ENCODE measurements at regions not wholly inside any gene's neighbourhood (a gene's known extent, or its start where the extent isn't known, plus 50 kb on each side); places are given as distances from the start of the nearest gene placed in this dataset.
"Not testable (repeated sequence)": the region's sequence is repeated elsewhere in the genome, so short reads cannot be mapped to it uniquely, and the experiment has no call there.

- DNase-seq: no peak
Observed at GRCh38 chr6:92706976-92707375, 712.4 kb downstream of the EPHA7 start.

- DNase-seq: no peak
Observed at GRCh38 chr6:92701425-92702096, 717.8 kb downstream of the EPHA7 start.

- DNase-seq: no peak
Observed at GRCh38 chr6:92700411-92700810, 718.9 kb downstream of the EPHA7 start.

- no peak for DNase-seq
Observed at GRCh38 chr6:92690997-92691599, 728.3 kb downstream of the EPHA7 start.

GRCh38 chr6:92688342-92688741, 731.0 kb downstream of the EPHA7 start:
- no peak for DNase-seq

GRCh38 chr6:92687278-92687677, 732.1 kb downstream of the EPHA7 start:
- DNase-seq: no peak

- no peak for DNase-seq
Observed at GRCh38 chr6:92684386-92684785, 735.0 kb downstream of the EPHA7 start.

- DNase-seq: no peak
Observed at GRCh38 chr6:92683748-92684147, 735.6 kb downstream of the EPHA7 start.

GRCh38 chr6:92682516-92683398, 736.6 kb downstream of the EPHA7 start:
- DNase-seq: no peak

- no peak for DNase-seq
Observed at GRCh38 chr6:92681401-92681800, 738.0 kb downstream of the EPHA7 start.

- DNase-seq: not testable (repeated sequence)
Observed at GRCh38 chr6:92671462-92671861, 747.9 kb downstream of the EPHA7 start.

GRCh38 chr6:92667843-92668242, 751.5 kb downstream of the EPHA7 start:
- DNase-seq: no peak

- no peak for DNase-seq
Observed at GRCh38 chr6:92648364-92649086, 770.8 kb downstream of the EPHA7 start.

- DNase-seq: no peak
Observed at GRCh38 chr6:92647630-92648029, 771.7 kb downstream of the EPHA7 start.

GRCh38 chr6:92644104-92644791, 775.1 kb downstream of the EPHA7 start:
- not testable (repeated sequence) for DNase-seq

GRCh38 chr6:92635553-92636153, 783.7 kb downstream of the EPHA7 start:
- no peak for DNase-seq

GRCh38 chr6:92634561-92634960, 784.8 kb downstream of the EPHA7 start:
- no peak for DNase-seq

- DNase-seq: no peak
Observed at GRCh38 chr6:92623431-92623830, 795.9 kb downstream of the EPHA7 start.

- no peak for DNase-seq
Observed at GRCh38 chr6:92617721-92618120, 801.6 kb downstream of the EPHA7 start.

GRCh38 chr6:92608751-92609150, 810.6 kb downstream of the EPHA7 start:
- no peak for DNase-seq

- DNase-seq: no peak
Observed at GRCh38 chr6:92593201-92593600, 826.2 kb downstream of the EPHA7 start.

GRCh38 chr6:92589996-92590395, 829.4 kb downstream of the EPHA7 start:
- DNase-seq: no peak

Data from NCI-H187 (cell line).